ENCODE measurements at regions not wholly inside any gene's neighbourhood (a gene's known extent, or its start where the extent isn't known, plus 50 kb on each side); places are given as distances from the start of the nearest gene placed in this dataset.

DNA sequence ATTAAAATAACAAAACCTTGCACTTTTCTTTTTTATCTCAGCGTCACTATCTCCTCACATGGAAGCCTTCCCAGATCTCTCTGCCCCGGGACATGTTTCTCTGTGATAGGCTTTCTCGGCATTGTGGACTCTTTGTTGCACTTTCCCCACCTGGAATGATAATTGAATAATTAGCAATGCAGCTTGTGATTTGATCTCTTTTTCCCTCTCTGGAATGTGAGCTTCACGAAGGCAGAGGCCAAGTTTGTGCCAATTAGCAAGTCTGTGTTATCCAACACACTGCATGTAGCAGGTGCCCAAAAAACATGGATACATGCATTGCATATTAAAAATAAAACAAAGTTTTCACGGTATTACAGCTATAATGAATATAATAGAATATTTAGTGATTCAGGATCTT, 431.2 kb downstream of the HAPSTR1 start:
- intact Hi-C loops (cut with DNase I; ENCODE audit: low total_unique reads): no loop called here
- TF ChIP-seq, protein P1, sequence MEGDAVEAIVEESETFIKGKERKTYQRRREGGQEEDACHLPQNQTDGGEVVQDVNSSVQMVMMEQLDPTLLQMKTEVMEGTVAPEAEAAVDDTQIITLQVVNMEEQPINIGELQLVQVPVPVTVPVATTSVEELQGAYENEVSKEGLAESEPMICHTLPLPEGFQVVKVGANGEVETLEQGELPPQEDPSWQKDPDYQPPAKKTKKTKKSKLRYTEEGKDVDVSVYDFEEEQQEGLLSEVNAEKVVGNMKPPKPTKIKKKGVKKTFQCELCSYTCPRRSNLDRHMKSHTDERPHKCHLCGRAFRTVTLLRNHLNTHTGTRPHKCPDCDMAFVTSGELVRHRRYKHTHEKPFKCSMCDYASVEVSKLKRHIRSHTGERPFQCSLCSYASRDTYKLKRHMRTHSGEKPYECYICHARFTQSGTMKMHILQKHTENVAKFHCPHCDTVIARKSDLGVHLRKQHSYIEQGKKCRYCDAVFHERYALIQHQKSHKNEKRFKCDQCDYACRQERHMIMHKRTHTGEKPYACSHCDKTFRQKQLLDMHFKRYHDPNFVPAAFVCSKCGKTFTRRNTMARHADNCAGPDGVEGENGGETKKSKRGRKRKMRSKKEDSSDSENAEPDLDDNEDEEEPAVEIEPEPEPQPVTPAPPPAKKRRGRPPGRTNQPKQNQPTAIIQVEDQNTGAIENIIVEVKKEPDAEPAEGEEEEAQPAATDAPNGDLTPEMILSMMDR (IDR thresholded peaks at IDR 0.05): no peak
- TF ChIP-seq POLR2AphosphoS5 (IDR thresholded peaks at IDR 0.05) (no peak), POLR2A (IDR thresholded peaks at IDR 0.05) (no peak)
- no peaks in the 10 kb centered on the region for H3K27me3 ChIP-seq
- H3K27ac ChIP-seq: no peak overlapping the region
- H3K4me3 ChIP-seq: no peak overlapping the region
- no peaks in the 10 kb centered on the region for H3K36me3 ChIP-seq
- no peaks in the 10 kb centered on the region for H3K9me3 ChIP-seq
- no peaks in the 10 kb centered on the region for H3K4me1 ChIP-seq
- no peak for DNase-seq (ENCODE audit: low spot score in 2 of 2)

DNA sequence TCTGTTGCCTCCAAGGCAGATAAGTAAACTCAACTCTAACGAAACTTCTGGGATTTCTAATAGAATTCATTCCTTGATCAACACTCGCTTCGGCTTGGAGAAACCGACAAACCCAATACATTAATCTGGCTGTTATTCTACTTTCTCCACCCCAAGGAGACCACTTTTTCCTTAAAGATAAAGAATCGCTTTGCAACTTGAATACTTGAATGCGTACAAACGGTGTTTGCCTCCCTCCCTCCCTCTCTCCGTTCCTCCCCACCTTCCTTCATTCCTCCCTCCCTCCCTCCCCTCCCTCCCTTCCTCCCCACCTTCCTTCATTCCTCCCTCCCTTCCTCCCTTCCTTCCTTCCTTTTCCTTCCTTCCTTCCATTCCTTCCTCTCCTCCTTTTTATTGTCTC, 432.6 kb downstream of the HAPSTR1 start:
- no peak for DNase-seq (ENCODE audit: low spot score in 2 of 2)
- H3K36me3 ChIP-seq: no peaks in the 10 kb centered on the region
- H3K4me1 ChIP-seq: no peaks in the 10 kb centered on the region
- H3K9me3 ChIP-seq: no peaks in the 10 kb centered on the region
- peaks cover 0 to 3% of the 10 kb centered on the region in 2 donors for H3K27me3 ChIP-seq
- intact Hi-C loops (cut with DNase I; ENCODE audit: low total_unique reads): no loop called here
- no peak overlapping the region for H3K4me3 ChIP-seq
- no peak overlapping the region for H3K27ac ChIP-seq
- TF ChIP-seq, protein P1 (IDR thresholded peaks at IDR 0.05): no peak
- TF ChIP-seq POLR2A (IDR thresholded peaks at IDR 0.05) (no peak), POLR2AphosphoS5 (IDR thresholded peaks at IDR 0.05) (no peak)

DNA sequence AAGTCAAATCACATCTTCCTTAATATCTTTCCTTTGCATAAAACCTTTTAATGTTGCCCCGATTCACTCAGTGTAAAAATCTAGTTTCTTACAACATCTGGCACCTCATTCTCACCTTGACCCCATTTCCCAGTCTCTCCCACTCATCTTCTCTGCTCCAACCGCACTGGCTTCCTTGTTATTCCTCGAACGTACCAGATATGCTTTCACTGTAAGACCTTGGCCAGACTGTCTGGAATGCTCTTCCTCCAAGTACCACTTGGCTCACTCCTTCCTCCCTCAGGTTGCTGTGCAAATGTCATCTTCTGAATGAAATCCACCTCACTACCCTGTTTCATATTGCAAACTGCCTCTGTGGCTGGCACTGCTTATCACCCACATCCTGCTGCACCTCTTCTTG, 433.6 kb downstream of the HAPSTR1 start:
- no peaks in the 10 kb centered on the region for H3K36me3 ChIP-seq
- H3K4me3 ChIP-seq: no peak overlapping the region
- no peak for DNase-seq (ENCODE audit: low spot score in 2 of 2)
- intact Hi-C loops (cut with DNase I; ENCODE audit: low total_unique reads): no loop called here
- no peaks in the 10 kb centered on the region for H3K4me1 ChIP-seq
- TF ChIP-seq POLR2AphosphoS5 (IDR thresholded peaks at IDR 0.05): no peak
- TF ChIP-seq, protein P1 (IDR thresholded peaks at IDR 0.05): no peak
- no peak for TF ChIP-seq POLR2A (IDR thresholded peaks at IDR 0.05)
- peaks cover 0 to 3% of the 10 kb centered on the region in 2 donors for H3K27me3 ChIP-seq
- no peak overlapping the region for H3K27ac ChIP-seq
- H3K9me3 ChIP-seq: no peaks in the 10 kb centered on the region

DNA sequence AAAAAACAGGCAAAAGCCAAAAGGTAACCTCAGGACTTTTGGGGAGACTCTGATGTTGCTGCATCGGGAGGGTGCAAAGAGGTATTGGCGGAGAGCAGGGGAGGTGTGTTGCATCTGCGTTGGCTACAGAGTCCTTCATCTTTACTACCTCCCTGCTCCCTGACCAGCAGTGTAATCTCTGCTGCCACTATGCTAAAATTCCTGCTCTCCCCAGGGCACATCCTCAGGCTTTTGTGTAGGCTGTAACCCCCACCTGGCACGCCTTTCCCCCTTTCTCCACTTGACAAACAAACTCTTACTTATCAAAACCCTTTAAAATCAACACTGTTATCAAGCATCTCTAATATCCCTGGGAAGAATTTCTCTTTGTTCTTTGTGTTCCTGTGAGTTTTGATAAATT, 435.3 kb downstream of the HAPSTR1 start:
- no peaks in the 10 kb centered on the region for H3K4me1 ChIP-seq
- H3K27me3 ChIP-seq: peaks cover 0 to 3% of the 10 kb centered on the region in 2 donors
- no peak for TF ChIP-seq POLR2A (IDR thresholded peaks at IDR 0.05)
- TF ChIP-seq, protein P1 (IDR thresholded peaks at IDR 0.05): no peak
- TF ChIP-seq POLR2AphosphoS5 (IDR thresholded peaks at IDR 0.05): no peak
- H3K27ac ChIP-seq: no peak overlapping the region
- intact Hi-C loops (cut with DNase I; ENCODE audit: low total_unique reads): no loop called here
- no peak overlapping the region for H3K4me3 ChIP-seq
- no peaks in the 10 kb centered on the region for H3K36me3 ChIP-seq
- no peaks in the 10 kb centered on the region for H3K9me3 ChIP-seq
- no peak for DNase-seq (ENCODE audit: low spot score in 2 of 2)

DNA sequence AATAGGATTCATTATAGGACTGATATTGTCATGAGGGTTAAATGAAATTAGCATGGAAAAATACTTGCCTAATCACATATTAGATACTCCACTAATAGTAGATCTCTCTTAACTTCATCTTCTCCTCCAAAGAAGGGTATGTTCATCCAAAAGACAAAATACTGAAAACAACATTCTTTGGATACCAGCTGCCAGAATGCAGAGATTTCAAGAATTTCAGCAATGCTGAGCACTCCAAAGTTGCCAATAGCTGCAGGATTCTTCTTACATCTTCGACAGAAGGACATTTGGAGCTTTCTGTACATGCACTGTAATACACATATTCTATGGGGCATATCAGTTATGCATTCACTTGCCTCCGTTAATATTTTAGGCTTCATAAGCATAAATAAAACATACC, 436.5 kb downstream of the HAPSTR1 start:
- DNase-seq (ENCODE audit: low spot score in 2 of 2): no peak
- TF ChIP-seq, protein P1 (IDR thresholded peaks at IDR 0.05): no peak
- no peak for TF ChIP-seq POLR2AphosphoS5 (IDR thresholded peaks at IDR 0.05)
- TF ChIP-seq POLR2A (IDR thresholded peaks at IDR 0.05): no peak

More for the DNA sequence above, 436.5 kb downstream of the HAPSTR1 start:
- Histone ChIP-seq H3K9me3 (peaks cover 0 to 3% of the 10 kb centered on the region in 2 donors), H3K27ac (no peak overlapping the region), H3K4me3 (no peak overlapping the region), H3K27me3 (peaks cover 0 to 3% of the 10 kb centered on the region in 2 donors), H3K36me3 (no peaks in the 10 kb centered on the region), H3K4me1 (no peaks in the 10 kb centered on the region)
- intact Hi-C loops (cut with DNase I; ENCODE audit: low total_unique reads): no loop called here

Data from breast epithelium (tissue), 4 donors.